Brain microvascular endothelial cell (primary cell): ENCODE measurements at regions not wholly inside any gene's neighbourhood (a gene's known extent, or its start where the extent isn't known, plus 50 kb on each side); places are given as distances from the start of the nearest gene placed in this dataset.

ENCODE experiments used
- DNase-seq: peaks from one replicate; pipeline ENCODE4 v3.0.0-alpha.2; 2020
- H3K27ac ChIP-seq: fragments of 250-450 bp; sonication (Bioruptor Pico); 2 replicates; pipeline ENCODE4 v1.5.1; 2020; ENCODE audit warnings: mild to moderate bottlenecking, moderate library complexity
- H3K27me3 ChIP-seq: fragments of 250-450 bp; sonication (Bioruptor Pico); replicated peaks from 2 replicates; pipeline ENCODE4 v1.5.1; 2020; ENCODE audit warnings: mild to moderate bottlenecking
- H3K36me3 ChIP-seq: fragments of 250-450 bp; sonication (Bioruptor Pico); replicated peaks from 2 replicates; pipeline ENCODE4 v1.5.1; 2020; ENCODE audit warnings: mild to moderate bottlenecking
- H3K4me3 ChIP-seq: 2 replicates; pipeline ENCODE4 v1.5.1; 2011; ENCODE audit warnings: low read depth, mild to moderate bottlenecking, control low read depth, low read length, moderate library complexity
- in situ Hi-C: cut with HindIII; loops from 2 replicates; pipeline ENCODE4 v1.10.0; 2017; ENCODE audit warnings: low sequenced_read_pairs, low pct_ligation_motif_present
- TF ChIP-seq, protein P1 (sequence below): IDR thresholded peaks from 2 replicates; pipeline ENCODE4 v1.5.1; 2011; ENCODE audit warnings: low read depth, mild to moderate bottlenecking, moderate library complexity, low read length, control low read depth, inconsistent platforms; ENCODE audit errors: missing control alignments

DNA sequence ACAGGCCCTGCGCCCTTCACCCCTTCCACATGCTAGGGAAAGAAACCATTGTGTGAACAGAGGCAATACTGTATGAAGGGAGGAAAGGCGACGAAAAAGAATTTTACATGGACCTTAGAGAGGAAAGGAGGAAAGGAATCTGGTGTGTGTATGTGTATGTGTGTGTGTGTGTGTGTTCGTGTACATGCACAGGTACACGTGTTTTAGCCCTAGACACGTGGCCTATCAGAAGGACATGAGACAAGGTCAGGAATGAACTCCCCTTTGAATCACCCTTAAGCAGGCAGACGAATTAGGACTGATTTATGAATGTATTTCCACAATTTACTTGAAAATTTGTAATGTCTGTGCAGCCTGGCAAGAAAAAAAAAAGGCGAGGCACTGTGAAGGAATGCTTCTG, 276.0 kb downstream of the ZNF516 start:
- Histone ChIP-seq H3K4me3 (no peak overlapping the region), H3K36me3 (no peaks in the 10 kb centered on the region), H3K27ac (no peak overlapping the region), H3K27me3 (no peaks in the 10 kb centered on the region)
- TF ChIP-seq, protein P1, sequence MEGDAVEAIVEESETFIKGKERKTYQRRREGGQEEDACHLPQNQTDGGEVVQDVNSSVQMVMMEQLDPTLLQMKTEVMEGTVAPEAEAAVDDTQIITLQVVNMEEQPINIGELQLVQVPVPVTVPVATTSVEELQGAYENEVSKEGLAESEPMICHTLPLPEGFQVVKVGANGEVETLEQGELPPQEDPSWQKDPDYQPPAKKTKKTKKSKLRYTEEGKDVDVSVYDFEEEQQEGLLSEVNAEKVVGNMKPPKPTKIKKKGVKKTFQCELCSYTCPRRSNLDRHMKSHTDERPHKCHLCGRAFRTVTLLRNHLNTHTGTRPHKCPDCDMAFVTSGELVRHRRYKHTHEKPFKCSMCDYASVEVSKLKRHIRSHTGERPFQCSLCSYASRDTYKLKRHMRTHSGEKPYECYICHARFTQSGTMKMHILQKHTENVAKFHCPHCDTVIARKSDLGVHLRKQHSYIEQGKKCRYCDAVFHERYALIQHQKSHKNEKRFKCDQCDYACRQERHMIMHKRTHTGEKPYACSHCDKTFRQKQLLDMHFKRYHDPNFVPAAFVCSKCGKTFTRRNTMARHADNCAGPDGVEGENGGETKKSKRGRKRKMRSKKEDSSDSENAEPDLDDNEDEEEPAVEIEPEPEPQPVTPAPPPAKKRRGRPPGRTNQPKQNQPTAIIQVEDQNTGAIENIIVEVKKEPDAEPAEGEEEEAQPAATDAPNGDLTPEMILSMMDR, result no peak
- no peak for DNase-seq
- in situ Hi-C loops, result no loop called here

DNA sequence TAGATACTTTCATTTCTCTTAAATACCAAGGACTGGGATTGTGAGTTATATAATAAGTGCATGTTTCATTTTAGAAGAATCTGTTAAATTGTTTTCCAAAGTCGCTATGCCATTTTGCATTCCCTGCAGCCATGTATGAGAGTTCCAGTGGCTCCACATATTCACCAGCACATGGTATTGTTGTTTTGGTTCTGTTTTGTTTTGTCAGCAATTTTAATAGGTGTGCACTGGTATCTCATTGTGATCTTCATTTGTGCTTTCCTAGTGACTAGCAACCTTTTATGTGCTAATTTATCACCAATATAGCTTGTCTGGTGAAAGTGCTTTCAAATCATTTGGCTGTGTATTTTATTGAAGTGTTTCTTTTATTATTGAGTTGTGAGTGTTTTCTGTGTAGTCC, 278.9 kb downstream of the ZNF516 start:
- in situ Hi-C loops, result no loop called here
- Histone ChIP-seq H3K4me3 (no peak overlapping the region), H3K36me3 (no peaks in the 10 kb centered on the region), H3K27me3 (no peaks in the 10 kb centered on the region), H3K27ac (no peak overlapping the region)
- TF ChIP-seq, protein P1, result no peak
- no peak for DNase-seq

DNA sequence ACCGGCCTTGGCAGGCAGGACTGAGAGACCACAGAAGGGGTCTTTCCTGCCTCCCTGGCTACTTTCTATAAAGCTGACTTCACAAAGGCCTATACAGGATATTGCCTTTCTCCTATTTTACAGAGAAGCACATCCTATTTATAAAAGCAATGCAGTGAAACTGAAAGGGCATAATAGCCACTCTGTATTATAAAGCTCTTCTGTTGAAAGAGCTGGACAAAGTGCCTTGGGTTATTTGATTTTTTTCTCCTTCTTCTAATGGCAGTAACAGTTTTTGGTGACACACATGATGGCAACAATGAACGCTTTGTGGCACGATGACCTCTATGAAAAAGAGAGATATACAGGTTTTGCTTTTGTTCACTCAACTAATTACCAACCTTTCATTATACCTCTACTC, 281.1 kb downstream of the ZNF516 start:
- H3K27ac ChIP-seq, result no peak overlapping the region
- DNase-seq, result no peak
- H3K27me3 ChIP-seq, result no peaks in the 10 kb centered on the region
- no peak overlapping the region for H3K4me3 ChIP-seq
- H3K36me3 ChIP-seq, result no peaks in the 10 kb centered on the region
- in situ Hi-C loops, result no loop called here
- TF ChIP-seq, protein P1, result no peak

DNA sequence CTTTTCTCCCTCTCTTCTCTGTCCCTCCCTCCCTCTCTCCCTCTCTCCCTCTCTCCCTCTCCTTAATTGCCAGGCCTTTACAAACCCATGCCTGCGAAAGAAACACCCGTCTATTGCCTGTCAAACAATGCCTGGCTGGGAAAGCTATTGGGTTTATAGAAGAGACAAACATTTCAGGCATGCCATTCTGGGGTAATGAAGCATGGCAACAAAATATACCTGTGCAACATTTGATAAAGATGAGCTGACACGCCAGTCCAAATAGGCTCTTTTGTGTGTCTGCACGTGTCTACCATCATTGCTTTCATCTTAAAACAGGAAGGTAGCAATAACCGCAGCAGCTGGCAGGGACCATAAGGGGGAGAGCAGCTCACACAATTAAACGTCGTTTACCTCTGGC, 282.1 kb downstream of the ZNF516 start:
- in situ Hi-C loops, result no loop called here
- no peaks in the 10 kb centered on the region for H3K36me3 ChIP-seq

DNA sequence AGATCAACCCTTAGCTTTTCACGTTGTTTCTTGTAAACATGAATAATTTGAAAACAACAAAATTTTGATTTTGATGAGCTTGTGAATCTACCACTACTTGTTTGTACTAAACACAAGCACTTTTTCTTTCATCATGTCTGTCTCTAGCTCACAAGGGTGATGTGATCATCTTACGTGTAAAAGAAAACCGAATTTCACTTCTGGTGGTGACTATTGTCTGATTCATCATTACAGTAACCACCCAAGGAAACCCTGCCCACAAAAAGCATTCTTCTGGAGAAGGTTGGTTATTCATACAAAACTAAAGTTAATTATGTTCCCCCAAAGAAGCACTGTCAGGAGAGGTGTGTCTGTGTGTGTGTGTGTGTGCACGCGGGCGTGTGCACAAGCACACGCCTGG, 285.4 kb downstream of the ZNF516 start:
- H3K27ac ChIP-seq, result no peak overlapping the region
- no peaks in the 10 kb centered on the region for H3K36me3 ChIP-seq
- no peaks in the 10 kb centered on the region for H3K27me3 ChIP-seq
- no peak for DNase-seq
- in situ Hi-C loops, result no loop called here
- H3K4me3 ChIP-seq, result no peak overlapping the region
- TF ChIP-seq, protein P1, result no peak

More for the DNA sequence above, 282.1 kb downstream of the ZNF516 start:
- no peak for DNase-seq
- Histone ChIP-seq H3K4me3 (no peak overlapping the region), H3K27ac (no peak overlapping the region), H3K27me3 (no peaks in the 10 kb centered on the region)
- TF ChIP-seq, protein P1, result no peak

DNA sequence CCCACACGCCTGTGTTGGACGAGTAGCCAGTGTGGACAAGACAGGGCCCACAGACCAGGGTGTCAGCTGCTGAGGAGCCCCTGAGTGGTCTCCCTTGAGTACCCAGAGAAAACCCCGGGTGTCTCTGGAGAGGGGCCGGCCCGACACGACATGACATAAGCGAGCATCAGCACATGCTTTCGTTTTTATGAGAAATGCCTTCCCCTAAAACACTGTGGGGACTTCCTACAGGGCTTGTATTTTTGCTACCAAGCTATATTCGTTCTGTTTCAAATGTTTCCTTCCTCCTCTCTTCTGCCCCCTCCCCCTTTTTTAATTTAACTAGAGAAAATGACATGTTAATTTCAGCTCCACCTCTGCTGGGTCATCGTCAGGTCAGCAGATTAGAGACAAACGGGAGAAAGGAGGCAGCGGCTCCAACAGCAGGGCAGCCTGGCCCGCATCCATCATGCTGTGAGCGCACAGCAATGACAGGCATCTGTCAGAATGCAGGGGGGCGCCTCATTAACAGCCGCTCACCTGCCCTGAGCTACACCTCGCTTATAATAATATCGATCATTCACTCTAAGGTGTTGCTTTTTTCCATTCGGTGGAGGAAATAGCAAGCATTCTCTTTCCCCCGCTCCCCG, 286.2 kb downstream of the ZNF516 start:
- Histone ChIP-seq H3K27ac (no peak overlapping the region), H3K36me3 (no peaks in the 10 kb centered on the region), H3K4me3 (no peak overlapping the region), H3K27me3 (no peaks in the 10 kb centered on the region)
- in situ Hi-C loops, result no loop called here
- no peak for DNase-seq
- TF ChIP-seq, protein P1, result no peak
